ENCODE measurements at regions not wholly inside any gene's neighbourhood (a gene's known extent, or its start where the extent isn't known, plus 50 kb on each side); places are given as distances from the start of the nearest gene placed in this dataset.

DNA sequence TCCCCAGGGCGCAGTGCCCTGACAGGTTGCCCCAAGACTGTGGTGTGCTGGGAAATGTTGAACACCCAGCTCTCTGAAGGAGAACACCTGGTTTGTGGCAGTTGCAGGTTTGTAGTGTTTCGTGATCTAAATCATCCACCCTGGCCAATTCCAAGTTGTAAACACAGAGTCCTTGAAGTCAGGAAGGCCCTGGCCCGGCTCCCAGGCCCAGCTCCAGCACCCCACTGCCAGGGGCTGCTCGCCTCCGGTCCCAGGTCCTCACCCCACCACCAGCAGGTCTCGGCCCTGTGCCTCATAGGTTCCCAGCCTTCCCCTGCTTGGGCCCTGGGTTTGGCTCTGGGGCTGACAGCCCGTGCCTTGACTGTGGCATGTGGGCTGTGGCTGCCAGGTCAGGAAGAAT, 121.4 kb upstream of the MLN start:
- H3K36me3 ChIP-seq = no peaks in the 10 kb centered on the region
- H3K4me1 ChIP-seq = no peaks in the 10 kb centered on the region
- no peak for FAIRE-seq
- no peaks in the 10 kb centered on the region for H3K27me3 ChIP-seq
- H3K9me3 ChIP-seq = no peaks in the 10 kb centered on the region
- H3K4me3 ChIP-seq = no peak overlapping the region
- peak in 2 of 4 donors; percentile 67 to 75 for ATAC-seq
- intact Hi-C loops (cut with DNase I) = no loop called here
- DNase-seq = no peak
- WGBS, 2 donors = 52 to 55% methylated on average over 7 of the region's 7 CpGs
- no peak overlapping the region for H3K27ac ChIP-seq
- TF ChIP-seq, protein P1, sequence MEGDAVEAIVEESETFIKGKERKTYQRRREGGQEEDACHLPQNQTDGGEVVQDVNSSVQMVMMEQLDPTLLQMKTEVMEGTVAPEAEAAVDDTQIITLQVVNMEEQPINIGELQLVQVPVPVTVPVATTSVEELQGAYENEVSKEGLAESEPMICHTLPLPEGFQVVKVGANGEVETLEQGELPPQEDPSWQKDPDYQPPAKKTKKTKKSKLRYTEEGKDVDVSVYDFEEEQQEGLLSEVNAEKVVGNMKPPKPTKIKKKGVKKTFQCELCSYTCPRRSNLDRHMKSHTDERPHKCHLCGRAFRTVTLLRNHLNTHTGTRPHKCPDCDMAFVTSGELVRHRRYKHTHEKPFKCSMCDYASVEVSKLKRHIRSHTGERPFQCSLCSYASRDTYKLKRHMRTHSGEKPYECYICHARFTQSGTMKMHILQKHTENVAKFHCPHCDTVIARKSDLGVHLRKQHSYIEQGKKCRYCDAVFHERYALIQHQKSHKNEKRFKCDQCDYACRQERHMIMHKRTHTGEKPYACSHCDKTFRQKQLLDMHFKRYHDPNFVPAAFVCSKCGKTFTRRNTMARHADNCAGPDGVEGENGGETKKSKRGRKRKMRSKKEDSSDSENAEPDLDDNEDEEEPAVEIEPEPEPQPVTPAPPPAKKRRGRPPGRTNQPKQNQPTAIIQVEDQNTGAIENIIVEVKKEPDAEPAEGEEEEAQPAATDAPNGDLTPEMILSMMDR (IDR thresholded peaks at IDR 0.05) = no peak

DNA sequence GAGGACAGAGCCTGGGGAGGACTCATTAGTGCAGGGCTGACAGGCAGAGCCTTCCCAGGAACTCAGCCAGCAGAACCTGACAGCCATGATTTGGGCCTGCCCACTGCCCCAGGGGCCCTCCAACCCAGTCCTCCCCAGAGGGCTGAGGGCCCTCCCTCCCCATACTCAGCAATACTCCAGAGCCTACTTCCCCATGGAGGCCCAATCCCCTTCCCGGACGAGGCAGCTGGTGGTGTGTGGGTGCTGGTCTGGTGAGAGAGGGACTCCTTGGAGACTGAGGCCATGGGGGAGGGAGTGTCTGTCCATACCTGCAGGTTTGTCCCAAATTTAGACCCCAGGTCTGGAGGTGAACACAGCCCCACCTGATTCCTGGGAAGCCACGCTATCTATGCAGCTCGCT, 120.9 kb upstream of the MLN start:
- Histone ChIP-seq H3K27ac (no peak overlapping the region), H3K9me3 (no peaks in the 10 kb centered on the region), H3K36me3 (no peaks in the 10 kb centered on the region), H3K27me3 (no peaks in the 10 kb centered on the region), H3K4me3 (no peak overlapping the region), H3K4me1 (no peaks in the 10 kb centered on the region)
- ATAC-seq (no peak), DNase-seq (no peak), FAIRE-seq (no peak)
- TF ChIP-seq, protein P1 (IDR thresholded peaks at IDR 0.05) = no peak
- intact Hi-C loops (cut with DNase I) = no loop called here
- 92 to 99% methylated on average over 4 of the region's 4 CpGs for WGBS, 2 donors

DNA sequence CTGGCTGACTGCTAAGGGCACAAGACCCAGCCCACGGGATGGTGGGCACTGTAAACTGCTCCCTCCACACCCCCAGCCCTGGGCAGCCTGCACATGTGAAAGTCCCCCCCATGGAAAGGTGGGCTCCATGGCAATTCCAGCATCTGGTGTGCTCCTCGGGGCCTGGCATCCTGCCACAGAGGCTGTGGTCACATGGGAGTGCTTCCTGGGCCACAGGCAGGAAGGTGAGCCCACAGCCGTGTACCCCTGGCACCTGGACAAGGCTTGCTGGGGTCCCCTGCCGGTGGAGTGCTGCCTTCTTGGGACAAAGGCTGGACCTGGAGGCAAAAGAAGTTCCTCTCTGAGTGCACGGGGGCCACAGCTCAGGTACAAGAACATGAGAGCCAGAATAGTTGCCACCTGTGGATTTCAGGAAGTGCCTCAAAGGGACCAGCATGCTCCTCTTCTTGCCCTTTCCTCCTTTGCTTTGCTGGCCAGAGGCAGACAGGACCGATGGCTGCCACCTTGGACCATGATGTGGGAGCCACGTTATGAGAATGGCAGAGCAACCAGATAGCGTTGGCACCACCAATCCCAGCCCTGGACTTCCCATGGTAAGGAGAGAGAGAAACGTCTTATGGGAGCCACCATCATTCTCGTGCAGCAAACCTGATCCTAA, 120.2 kb upstream of the MLN start:
- TF ChIP-seq, protein P1 (IDR thresholded peaks at IDR 0.05) = no peak
- DNase-seq = peak in 2 of 6 donors; percentile 15 to 46
- 57 to 73% methylated on average over 9 to 10 of the region's 10 CpGs for WGBS, 2 donors
- intact Hi-C loops (cut with DNase I) = no loop called here
- Histone ChIP-seq H3K36me3 (no peaks in the 10 kb centered on the region), H3K4me3 (no peak overlapping the region), H3K4me1 (no peaks in the 10 kb centered on the region), H3K9me3 (no peaks in the 10 kb centered on the region), H3K27me3 (no peaks in the 10 kb centered on the region), H3K27ac (no peak overlapping the region)
- ATAC-seq = no peak
- FAIRE-seq = no peak

DNA sequence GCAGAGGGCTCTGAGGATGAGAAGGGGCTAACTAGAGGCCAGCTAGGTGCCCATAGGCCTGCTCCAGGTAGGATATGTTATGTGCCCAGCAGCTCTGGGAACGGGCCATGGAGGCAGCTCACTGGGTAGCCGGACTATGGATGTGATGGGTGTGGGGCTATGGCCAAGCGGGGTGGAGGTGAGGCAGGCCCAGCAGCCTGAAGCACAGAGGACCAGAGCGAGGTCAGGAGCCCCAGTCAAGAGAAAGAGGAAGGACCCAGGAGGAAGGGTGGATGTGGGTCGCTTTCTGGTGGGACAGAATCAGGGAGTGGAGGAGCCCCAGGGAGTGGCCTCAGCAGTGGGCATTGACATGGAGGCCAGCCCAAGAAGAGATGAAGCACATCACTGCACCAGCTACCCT, 117.9 kb upstream of the MLN start:
- TF ChIP-seq, protein P1 (IDR thresholded peaks at IDR 0.05) = no peak
- WGBS, 2 donors = 82 to 97% methylated on average over 5 of the region's 5 CpGs
- Histone ChIP-seq H3K4me1 (no peaks in the 10 kb centered on the region), H3K9me3 (no peaks in the 10 kb centered on the region), H3K4me3 (no peak overlapping the region), H3K27me3 (no peaks in the 10 kb centered on the region), H3K27ac (no peak overlapping the region), H3K36me3 (no peaks in the 10 kb centered on the region)
- ATAC-seq = no peak
- no peak for DNase-seq
- no peak for FAIRE-seq
- intact Hi-C loops (cut with DNase I) = no loop called here

DNA sequence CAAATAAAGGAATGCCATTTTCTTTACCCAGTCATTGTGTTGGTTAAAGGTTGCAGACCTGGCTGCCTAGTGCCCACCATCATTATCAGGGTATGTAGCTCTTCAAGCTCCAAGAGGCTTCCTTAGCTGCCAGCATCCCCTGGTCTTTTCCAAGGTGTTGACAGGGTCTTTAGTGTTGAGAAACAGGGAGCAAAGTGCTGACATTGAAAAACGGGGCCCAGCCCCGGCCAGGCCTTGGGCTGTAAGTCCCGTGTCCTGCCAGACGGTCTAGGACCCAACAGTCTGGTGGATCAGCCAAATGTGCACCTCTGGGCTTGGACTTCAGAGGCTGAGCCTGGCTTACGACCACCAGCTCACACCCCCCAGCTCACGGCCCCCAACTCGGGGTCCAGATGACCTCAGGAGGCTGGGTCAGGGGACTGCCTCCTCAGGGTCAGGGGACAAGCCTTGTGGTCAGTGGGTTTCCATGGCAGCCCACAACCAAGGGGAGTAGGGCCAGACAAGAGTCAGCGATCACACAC, 114.4 kb upstream of the MLN start:
- ATAC-seq = no peak
- intact Hi-C loops (cut with DNase I) = no loop called here
- no peak overlapping the region for H3K27ac ChIP-seq
- no peaks in the 10 kb centered on the region for H3K27me3 ChIP-seq
- H3K9me3 ChIP-seq = no peaks in the 10 kb centered on the region
- H3K36me3 ChIP-seq = no peaks in the 10 kb centered on the region
- TF ChIP-seq, protein P1 (IDR thresholded peaks at IDR 0.05) = no peak
- WGBS, 2 donors = 72 to 81% methylated on average over 8 of the region's 8 CpGs
- no peak for FAIRE-seq
- DNase-seq = no peak
- no peaks in the 10 kb centered on the region for H3K4me1 ChIP-seq
- no peak overlapping the region for H3K4me3 ChIP-seq

Data from pancreas (tissue), 10 donors.